HG02884 (cell line): ENCODE measurements at regions not wholly inside any gene's neighbourhood (a gene's known extent, or its start where the extent isn't known, plus 50 kb on each side); places are given as distances from the start of the nearest gene placed in this dataset.

Experiments used
- ATAC-seq: cut with Tn5 transposase; IDR thresholded peaks from one replicate; pipeline ENCODE4 v1.9.1; 2021; ENCODE audit warnings: mild to moderate bottlenecking, moderate library complexity; ENCODE audit not compliant: unreplicated experiment

- no peak for ATAC-seq
These were observed 410.9 kb downstream of the SOX9 start for GRCh38 chr17:72531729-72532128.

DNA sequence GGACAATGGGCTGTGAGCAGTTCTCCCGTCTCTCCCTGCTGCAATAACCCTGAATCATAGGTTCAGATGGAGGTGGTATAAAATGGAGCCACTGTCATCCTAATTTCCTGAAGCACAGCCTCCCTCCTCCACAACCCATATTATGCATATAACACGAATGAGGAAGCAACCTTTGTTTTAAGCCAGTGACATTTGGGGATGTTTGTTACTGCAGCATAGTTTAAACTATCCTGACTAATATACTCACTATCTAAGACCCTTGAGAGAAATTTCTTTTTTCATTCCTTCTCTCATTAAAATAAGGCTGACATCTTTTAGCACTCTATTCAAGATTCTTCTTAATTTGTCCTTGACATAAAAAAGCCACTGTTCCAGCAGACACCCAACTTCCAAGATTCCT, 413.4 kb downstream of the SOX9 start:
- ATAC-seq: no peak

GRCh38 chr17:72534776-72535175, 414.0 kb downstream of the SOX9 start:
- no peak for ATAC-seq

GRCh38 chr17:72535346-72535745, 414.5 kb downstream of the SOX9 start:
- ATAC-seq: no peak

GRCh38 chr17:72535779-72536178, 415.0 kb downstream of the SOX9 start:
- no peak for ATAC-seq

GRCh38 chr17:72536788-72537187, 416.0 kb downstream of the SOX9 start:
- no peak for ATAC-seq

- ATAC-seq: no peak
These were observed 417.6 kb downstream of the SOX9 start for GRCh38 chr17:72538443-72538842.

DNA sequence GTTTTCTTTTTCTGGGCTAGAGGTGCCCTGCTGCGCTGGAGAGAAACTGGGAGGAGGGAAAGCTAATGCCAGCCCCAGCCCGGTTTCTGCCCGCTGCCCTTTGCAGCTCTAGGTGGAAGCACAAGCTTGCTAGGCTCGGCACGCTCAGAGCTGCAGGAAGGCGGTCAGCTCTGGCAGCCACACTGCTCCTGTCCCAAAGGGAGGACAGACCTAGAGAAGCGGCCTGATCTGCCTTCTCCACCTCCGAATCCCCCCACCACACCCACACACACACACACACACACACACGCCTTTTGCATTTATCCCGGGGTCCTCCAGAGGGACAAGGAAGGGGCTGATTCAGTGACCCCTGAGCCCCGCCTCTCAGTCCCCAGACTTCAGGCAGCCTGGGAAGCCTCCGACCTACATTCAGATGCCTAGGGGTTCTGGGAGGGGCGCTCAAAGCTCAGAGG, 418.1 kb downstream of the SOX9 start:
- ATAC-seq: no peak

DNA sequence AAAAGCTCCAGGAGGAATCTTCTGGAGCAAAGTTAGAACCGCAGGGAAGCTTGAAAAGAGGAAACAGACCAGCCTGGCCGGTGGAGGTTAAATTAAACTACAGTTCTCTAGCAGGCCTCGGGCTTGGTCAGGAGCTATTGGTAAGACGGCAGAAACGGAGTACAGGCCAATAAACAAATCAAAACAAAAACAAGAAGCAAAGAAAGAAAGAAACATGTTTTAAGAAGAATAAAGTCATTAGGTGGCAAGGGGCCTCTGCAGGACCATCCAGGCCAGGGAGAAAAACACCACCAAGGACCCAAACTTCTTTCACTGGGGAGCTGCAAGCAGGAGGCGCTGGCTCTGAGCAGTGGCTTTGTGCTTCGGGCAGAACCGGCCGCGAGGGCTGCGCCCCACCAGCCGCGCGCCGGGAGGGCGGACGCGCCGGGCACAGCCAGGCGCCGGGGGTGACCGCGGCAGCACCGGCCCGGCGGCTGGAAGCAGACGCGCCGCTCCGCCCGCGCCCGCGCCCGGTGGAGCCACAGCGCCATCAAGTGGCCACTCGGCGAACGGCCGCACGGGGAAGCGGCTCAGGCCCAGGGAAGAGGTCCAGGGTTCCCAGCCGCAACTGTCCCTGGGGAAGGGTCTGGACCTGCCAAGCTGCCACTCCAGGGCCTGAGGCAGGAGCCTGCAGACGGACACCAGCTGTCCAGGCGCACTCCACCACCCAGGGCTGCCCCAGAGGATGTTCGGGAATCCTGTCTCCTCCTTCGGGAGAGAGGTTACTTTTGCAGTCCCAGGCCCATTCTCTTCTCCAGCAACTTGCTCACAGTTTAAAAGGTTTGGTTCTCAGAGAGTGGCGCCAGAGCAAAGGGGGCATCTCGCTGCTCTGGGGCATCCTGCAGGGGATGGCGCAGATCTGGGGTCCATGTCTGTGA, 419.4 kb downstream of the SOX9 start:
- ATAC-seq: peak; percentile 80

DNA sequence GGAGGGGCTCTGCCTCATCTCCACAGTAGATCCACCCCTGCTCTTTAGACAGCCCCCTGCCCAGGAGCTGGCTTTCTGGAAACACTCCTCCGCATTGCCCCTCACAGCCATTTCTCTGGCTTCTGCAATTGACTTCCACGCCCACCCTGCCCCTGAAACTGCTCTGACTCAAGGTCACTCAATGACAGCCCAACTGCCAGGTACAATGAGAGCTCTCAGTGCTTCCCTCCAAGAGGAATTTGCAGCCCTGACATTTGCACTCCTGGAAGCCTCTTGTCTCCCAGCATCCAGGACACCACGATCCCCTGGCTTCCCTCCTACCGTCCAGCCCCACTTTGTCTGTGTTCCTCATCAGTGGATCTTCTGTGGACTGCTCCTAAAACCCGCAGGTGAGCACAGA, 421.5 kb downstream of the SOX9 start:
- ATAC-seq: no peak

DNA sequence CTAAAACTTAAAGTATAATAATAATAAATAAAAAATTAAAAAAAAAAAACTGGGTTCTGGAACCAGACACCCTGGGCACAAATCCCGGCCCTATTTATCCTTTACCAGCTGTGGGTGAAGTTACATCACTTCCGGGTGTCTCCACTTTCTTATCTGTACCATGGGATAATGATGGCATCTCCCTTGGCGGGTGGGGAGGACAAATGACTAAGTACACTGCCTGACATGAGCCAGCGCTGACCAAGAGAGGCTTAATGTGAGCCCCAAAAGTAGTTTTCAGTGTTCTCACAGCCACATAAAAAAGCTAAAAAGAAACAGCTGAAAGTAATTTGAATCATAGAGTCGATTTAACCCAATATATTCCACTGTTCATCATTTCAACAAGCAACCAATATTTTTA, 424.9 kb downstream of the SOX9 start:
- no peak for ATAC-seq

GRCh38 chr17:72553051-72553755, 432.4 kb downstream of the SOX9 start:
- no peak for ATAC-seq

DNA sequence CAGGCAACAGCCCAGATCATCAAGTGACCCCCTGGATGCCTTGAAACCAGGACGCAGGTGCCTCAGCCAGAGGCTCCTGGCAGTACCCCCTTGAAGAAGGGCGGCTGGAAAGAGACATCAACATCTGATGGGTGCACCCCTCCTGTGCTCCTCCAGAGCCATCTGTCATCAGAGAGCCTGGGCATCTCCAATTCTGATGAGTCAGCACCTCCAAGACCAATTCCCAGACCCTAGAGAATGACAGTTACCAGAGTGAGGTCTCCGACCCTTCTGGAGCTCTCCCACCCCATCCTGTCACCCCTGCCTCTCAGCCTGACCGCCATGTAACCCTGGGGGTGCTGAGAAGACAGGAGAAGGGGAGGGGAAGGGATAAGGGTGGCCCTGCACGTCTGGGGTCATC, 433.7 kb downstream of the SOX9 start:
- no peak for ATAC-seq

- ATAC-seq: no peak
These were observed 434.2 kb downstream of the SOX9 start for GRCh38 chr17:72555052-72555451.

GRCh38 chr17:72556944-72557826, 436.4 kb downstream of the SOX9 start:
- ATAC-seq: peak; percentile 59

GRCh38 chr17:72558971-72559476, 438.2 kb downstream of the SOX9 start:
- no peak for ATAC-seq

DNA sequence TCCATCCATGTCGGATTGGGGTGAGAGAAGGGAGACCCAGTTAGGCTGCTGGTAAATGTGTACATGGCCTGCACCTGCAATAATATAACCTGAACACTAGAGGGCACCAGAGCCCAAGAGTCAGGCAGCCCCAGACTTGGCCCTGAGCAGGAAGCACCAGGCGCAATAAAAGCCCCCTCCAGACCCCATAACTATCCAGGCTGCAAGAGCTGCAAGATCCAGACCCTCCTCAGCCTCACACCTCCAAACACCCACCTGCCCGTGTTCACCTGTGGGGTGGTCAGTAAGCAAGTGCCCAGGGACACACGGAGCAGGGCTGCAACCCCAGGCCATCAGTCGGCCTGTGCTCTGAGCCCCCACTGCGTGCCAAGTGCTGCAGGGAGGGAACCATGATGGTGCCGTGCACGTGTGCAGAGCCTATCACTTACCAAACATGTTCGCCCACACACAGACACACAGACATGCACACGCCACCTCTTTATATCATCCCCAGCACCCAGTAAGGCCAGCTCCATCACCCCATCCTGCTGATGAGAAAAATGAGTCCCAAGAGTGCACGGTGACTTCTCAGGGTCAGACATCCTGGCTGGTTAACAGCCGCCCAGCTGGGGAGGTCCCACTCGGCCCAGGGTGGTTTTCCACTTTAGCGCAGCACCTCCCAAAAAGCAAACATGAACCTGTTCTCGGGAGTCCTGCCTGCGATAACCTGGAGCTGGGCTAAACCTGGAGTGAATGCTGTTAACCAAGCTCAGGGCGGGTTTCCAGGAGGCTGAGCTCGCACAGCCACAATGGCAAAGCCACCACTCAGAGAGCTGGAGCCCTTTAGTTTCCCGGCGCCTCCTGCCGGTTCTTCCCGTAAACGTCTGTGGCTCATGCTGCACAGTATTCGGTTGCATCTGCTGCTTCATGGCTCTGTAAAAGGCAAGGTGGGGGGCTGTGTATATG, 439.8 kb downstream of the SOX9 start:
- peak; percentile 76 for ATAC-seq

- no peak for ATAC-seq
These were observed 440.4 kb downstream of the SOX9 start for GRCh38 chr17:72561266-72561665.

DNA sequence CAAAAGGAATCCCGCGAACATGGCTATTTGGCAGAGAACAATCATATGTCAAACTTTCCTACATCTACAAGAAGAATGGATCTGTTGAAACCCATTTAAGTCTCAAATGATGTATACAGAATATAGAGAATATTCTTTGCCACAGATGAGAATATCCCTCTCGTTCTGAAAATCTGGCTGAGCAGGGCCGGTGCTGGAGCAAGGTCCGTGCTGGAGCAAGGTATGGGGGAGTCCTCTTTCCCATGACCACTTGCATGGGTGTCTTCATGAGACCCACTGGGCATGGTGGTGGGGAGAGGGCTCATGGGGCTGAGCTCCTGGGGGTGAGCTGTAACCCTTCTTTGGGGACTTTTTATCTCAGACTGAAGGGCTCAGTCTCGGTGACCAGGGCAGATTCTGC, 440.9 kb downstream of the SOX9 start:
- no peak for ATAC-seq
